WI38 (cell line): ENCODE measurements at regions not wholly inside any gene's neighbourhood (a gene's known extent, or its start where the extent isn't known, plus 50 kb on each side); places are given as distances from the start of the nearest gene placed in this dataset.

Experiments used
- H3K4me3 ChIP-seq: 2 replicates; pipeline ENCODE4 v1.5.1; 2011; ENCODE audit warnings: low read depth, mild to moderate bottlenecking, control low read depth, low read length
- TF ChIP-seq, protein P1 (sequence below): IDR thresholded peaks from 2 replicates; pipeline ENCODE4 v1.5.1; 2012; ENCODE audit warnings: low read depth, mild to moderate bottlenecking, control low read depth, low read length

DNA sequence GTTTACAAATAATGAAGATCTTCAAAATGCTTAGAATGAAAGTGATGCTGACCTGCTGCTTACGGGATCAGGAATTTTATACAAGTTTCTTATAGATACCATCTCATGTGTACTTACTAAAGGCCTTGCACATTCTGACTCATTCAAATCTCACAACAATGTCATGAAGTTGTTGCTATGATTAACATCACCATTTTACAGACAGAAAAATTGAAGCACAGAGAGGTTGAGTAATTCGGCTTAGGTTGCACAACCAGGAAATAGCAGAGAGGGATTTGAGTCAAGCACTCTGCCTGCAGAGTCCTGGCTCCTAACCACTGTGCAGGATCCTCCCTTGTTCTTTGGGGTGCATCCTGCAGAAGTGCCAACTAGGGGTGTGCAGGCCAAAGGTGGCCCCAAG, 471.9 kb downstream of the MIAT start:
- TF ChIP-seq, protein P1, sequence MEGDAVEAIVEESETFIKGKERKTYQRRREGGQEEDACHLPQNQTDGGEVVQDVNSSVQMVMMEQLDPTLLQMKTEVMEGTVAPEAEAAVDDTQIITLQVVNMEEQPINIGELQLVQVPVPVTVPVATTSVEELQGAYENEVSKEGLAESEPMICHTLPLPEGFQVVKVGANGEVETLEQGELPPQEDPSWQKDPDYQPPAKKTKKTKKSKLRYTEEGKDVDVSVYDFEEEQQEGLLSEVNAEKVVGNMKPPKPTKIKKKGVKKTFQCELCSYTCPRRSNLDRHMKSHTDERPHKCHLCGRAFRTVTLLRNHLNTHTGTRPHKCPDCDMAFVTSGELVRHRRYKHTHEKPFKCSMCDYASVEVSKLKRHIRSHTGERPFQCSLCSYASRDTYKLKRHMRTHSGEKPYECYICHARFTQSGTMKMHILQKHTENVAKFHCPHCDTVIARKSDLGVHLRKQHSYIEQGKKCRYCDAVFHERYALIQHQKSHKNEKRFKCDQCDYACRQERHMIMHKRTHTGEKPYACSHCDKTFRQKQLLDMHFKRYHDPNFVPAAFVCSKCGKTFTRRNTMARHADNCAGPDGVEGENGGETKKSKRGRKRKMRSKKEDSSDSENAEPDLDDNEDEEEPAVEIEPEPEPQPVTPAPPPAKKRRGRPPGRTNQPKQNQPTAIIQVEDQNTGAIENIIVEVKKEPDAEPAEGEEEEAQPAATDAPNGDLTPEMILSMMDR = no peak
- no peak overlapping the region for H3K4me3 ChIP-seq

DNA sequence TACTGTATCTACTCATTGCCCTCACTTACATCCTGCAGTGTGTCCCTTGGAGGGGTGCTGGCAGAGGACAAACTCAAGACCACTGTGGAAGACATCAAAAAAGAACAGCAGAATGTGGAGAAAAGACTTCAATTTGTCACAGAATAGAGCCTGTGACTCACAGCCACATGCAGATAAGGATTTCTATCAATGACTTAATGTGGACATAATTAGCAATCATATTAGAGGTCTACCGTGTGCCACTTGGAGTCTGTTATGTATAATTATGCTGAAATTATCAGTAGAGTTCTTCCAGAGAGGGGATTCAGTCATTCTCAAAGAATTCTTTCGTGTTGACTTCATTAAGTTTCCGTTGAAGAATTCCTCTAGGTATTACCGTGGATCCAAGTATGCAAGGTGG, 473.5 kb downstream of the MIAT start:
- no peak overlapping the region for H3K4me3 ChIP-seq
- TF ChIP-seq, protein P1 = no peak

DNA sequence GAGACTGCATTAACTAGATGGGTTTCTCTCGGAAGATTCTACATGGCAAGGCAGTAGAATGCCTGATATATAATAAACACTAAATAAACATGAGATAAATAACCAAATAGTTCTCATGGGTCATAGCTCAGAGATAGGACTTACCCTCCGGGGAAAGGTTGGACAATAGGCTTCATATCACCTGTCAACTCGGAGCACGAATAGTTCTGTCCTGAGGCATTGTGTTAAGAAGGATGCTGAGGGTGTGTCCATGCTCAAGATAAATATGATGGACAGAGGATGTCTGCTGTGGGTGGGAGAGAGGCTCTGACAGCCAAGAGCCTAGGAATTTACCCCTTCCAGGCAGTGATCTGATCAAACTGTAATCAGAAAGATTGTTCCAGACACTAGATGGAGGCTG, 474.0 kb downstream of the MIAT start:
- TF ChIP-seq, protein P1 = no peak
- no peak overlapping the region for H3K4me3 ChIP-seq

DNA sequence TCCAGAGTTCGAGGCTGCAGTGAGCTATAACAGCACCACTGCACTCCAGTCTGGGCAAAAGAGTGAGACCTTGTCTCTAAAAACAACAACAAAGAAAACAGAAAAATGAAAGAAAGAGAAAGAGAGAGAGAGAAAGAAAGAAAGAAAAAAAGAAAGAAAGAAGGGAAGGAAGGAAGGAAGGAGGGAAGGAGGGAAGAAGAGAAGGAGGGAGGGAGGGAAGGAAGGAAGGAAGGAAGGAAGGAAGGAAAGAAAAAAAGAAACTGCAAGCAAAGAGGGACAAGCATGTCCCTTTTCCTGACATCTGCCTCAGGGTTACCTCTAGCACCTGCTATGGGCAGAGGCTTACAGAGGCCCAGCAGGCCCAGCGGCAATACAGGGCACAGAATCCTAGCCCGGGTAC, 475.0 kb downstream of the MIAT start:
- no peak overlapping the region for H3K4me3 ChIP-seq
- TF ChIP-seq, protein P1 = no peak

DNA sequence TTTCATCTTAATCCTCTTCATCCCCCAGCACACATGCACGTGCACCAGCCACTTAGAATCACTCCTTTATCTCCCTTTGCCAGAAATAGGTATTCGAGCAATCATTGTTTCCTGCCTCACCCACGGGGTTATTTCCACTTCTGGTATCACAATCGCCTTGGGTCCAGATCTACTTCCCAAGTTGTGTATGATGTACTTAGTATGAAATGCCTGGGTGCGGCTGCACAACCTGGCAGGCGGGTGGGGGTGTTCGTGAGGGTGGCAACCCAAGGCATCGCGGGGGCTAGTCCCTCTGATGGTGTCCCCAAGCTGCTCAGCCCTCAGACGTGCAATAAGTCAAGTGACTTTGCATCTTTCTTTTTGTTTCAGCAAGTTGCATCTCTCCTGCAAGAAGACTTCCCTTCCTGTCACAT, 475.6 kb downstream of the MIAT start:
- no peak overlapping the region for H3K4me3 ChIP-seq
- TF ChIP-seq, protein P1 = no peak

DNA sequence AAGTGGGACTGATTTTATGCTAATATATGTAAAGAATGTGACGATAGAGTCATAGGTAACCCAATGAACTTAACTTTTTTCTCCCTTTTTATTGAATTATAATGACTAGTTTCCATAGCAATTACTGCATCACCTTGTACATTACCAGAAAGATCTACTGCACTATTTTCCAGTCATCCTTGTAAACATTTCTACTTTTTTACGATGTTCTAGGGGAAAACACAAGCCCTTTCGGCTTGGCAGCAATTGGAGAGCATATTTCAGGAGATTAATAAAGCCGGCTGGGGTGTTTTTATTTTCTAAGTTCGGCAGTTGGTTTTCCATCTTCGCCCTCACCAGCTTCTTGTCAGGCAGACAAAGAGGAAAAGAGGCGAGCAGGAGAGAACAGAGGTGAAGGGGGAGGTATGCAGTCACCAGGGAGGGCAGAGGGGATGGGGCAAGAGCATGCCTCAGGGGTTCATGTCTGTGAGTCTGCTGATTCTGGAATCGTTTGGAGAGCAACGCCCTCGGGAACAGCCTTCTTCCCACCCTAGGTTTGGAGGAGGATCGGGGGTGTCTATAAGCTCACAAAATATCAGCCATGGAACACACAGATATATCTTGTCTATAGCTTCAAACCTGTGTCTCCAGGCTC, 476.4 kb downstream of the MIAT start:
- TF ChIP-seq, protein P1 = no peak
- 0 out of 2 replicates have a peak overlapping the region, but pooled peaks have one; percentile 1 for H3K4me3 ChIP-seq

DNA sequence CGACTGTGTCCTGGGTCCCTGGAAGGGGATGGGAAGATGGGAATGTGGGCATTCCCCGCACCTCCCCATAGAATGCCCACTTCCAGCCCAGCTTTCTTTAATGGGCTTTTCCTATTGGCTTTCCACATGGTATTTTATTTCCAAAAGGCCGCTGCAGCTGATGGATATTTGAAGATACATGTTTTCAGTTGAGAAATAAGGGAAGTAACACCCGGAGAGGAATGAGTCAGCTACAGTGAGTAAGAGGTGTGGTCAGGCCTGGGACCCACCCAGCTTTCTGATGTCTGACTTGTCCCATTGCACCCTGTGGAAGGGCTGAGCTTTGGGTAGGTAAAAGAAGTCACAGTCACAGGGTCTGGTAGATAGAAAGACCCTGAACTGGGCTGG, 476.9 kb downstream of the MIAT start:
- TF ChIP-seq, protein P1 = no peak
- 0 out of 2 replicates have a peak overlapping the region, but pooled peaks have one; percentile 1 for H3K4me3 ChIP-seq
